Vagina (tissue), 2 donors: ENCODE measurements at regions not wholly inside any gene's neighbourhood (a gene's known extent, or its start where the extent isn't known, plus 50 kb on each side); places are given as distances from the start of the nearest gene placed in this dataset. TPM values are rescaled to one million over a fixed set of nuclear protein-coding genes. Genes with fewer than 3 reads are reported as not detected.

Experiments
- DNase-seq, 2 donors: peaks; one replicate each; pipeline ENCODE4 v3.0.0-alpha.2; 2017; ENCODE audit errors: extremely low spot score in 2 of 2
- H3K27ac ChIP-seq: fragments of 200-600 bp; sonication (generic); one replicate; pipeline ENCODE4 v1.5.1; 2019
- H3K27me3 ChIP-seq: fragments of 200-600 bp; sonication (generic); one replicate; pipeline ENCODE4 v1.5.1; 2019
- H3K36me3 ChIP-seq, 2 donors: fragments of 200-600 bp; sonication (generic); one replicate each; pipeline ENCODE4 v1.5.1; 2017 to 2019
- H3K4me1 ChIP-seq: fragments of 200-600 bp; sonication (generic); one replicate; pipeline ENCODE4 v1.5.1; 2019
- H3K4me3 ChIP-seq, 2 donors: fragments of 200-600 bp; sonication (generic); 1 replicate in 1 of 2; 2 replicates in 1 of 2; pipeline ENCODE4 v1.5.1; 2016 to 2019
- H3K9me3 ChIP-seq: fragments of 200-600 bp; sonication (generic); one replicate; pipeline ENCODE4 v1.5.1; 2019
- CTCF ChIP-seq, 3 experiments: fragments of 450-650 bp in 2 of 3; fragments of 200-600 bp in 1 of 3; sonication (generic) in 1 of 3; IDR thresholded peaks; one replicate each; pipeline ENCODE4 v1.5.1; 2017 to 2019; ENCODE audit warnings: antibody characterized with exemption in 3 of 3, mild to moderate bottlenecking in 2 of 3, moderate library complexity in 2 of 3
- POLR2A ChIP-seq, 2 donors: fragments of 450-650 bp; IDR thresholded peaks; one replicate each; pipeline ENCODE4 v1.6.1; 2017; ENCODE audit warnings: antibody characterized with exemption in 2 of 2, mild to moderate bottlenecking in 2 of 2, moderate library complexity in 2 of 2
- POLR2AphosphoS5 ChIP-seq, 2 donors: sonication (generic); formaldehyde crosslinking; IDR thresholded peaks; one replicate each; pipeline ENCODE4 v1.9.0; 2017; ENCODE audit warnings: antibody characterized with exemption in 2 of 2, mild to moderate bottlenecking in 2 of 2, low read depth in 1 of 2; ENCODE audit not compliant: insufficient read depth in 1 of 2
- intact Hi-C: fragments of 100-400 bp; cut with DNase I; formaldehyde crosslinking; loops from one replicate; pipeline ENCODE4 v1.15.1; 2023
- microRNA counts, 2 donors: library from miRNA; unstranded; fragments of <30 nt; microRNA quantifications; one replicate each; lab custom pipeline; 2016 to 2017
- microRNA-seq: library from miRNA; unstranded; fragments of <30 nt; microRNA quantifications from one replicate; pipeline ENCODE4, GENCODE V29; 2017; ENCODE audit warnings: borderline number of aligned reads, borderline replicate concordance
- small RNA-seq: library from RNA; depleted of rRNA; stranded (forward); fragments of <200 nt; gene quantifications from one replicate; pipeline ENCODE3, GENCODE V24; 2016

- TF ChIP-seq CTCF (IDR thresholded peaks at IDR 0.05), result no peak
- TF ChIP-seq POLR2AphosphoS5 (IDR thresholded peaks at IDR 0.05; ENCODE audit: insufficient read depth in 1 of 2, low read depth in 1 of 2), result no peak
- no peak for TF ChIP-seq POLR2A (IDR thresholded peaks at IDR 0.05)
- Histone ChIP-seq H3K36me3 (no peaks in the 10 kb centered on the region), H3K9me3 (no peaks in the 10 kb centered on the region), H3K27ac (no peak overlapping the region), H3K27me3 (no peaks in the 10 kb centered on the region), H3K4me1 (no peaks in the 10 kb centered on the region), H3K4me3 (no peak overlapping the region)
- DNase-seq, result no peak
- intact Hi-C loops, result no loop called here
These were observed 58.4 kb upstream of the RUNX1 start for GRCh38 chr21:35107520-35107919.

GRCh38 chr21:35106246-35106835 lies 57.2 kb upstream of the RUNX1 start:
- H3K9me3 ChIP-seq, result no peaks in the 10 kb centered on the region
- no peaks in the 10 kb centered on the region for H3K27me3 ChIP-seq
- H3K4me3 ChIP-seq, result no peak overlapping the region
- no peaks in the 10 kb centered on the region for H3K4me1 ChIP-seq
- no peaks in the 10 kb centered on the region for H3K36me3 ChIP-seq
- H3K27ac ChIP-seq, result no peak overlapping the region
- intact Hi-C loops, result no loop called here
- no peak for DNase-seq
- TF ChIP-seq POLR2A (IDR thresholded peaks at IDR 0.05), result no peak
- no peak for TF ChIP-seq CTCF (IDR thresholded peaks at IDR 0.05)
- no peak for TF ChIP-seq POLR2AphosphoS5 (IDR thresholded peaks at IDR 0.05; ENCODE audit: insufficient read depth in 1 of 2, low read depth in 1 of 2)

GRCh38 chr21:35102488-35103371 lies 53.6 kb upstream of the RUNX1 start:
- DNase-seq, result no peak
- H3K36me3 ChIP-seq, result no peaks in the 10 kb centered on the region
- no peak overlapping the region for H3K27ac ChIP-seq
- TF ChIP-seq CTCF (IDR thresholded peaks at IDR 0.05), result no peak
- TF ChIP-seq POLR2AphosphoS5 (IDR thresholded peaks at IDR 0.05; ENCODE audit: insufficient read depth in 1 of 2, low read depth in 1 of 2), result no peak
- no peak for TF ChIP-seq POLR2A (IDR thresholded peaks at IDR 0.05)
- no peaks in the 10 kb centered on the region for H3K4me1 ChIP-seq
- intact Hi-C loops, result no loop called here
- H3K27me3 ChIP-seq, result no peaks in the 10 kb centered on the region
- H3K9me3 ChIP-seq, result no peaks in the 10 kb centered on the region
- no peak overlapping the region for H3K4me3 ChIP-seq

- H3K27ac ChIP-seq, result no peak overlapping the region
- intact Hi-C loops, result no loop called here
- H3K27me3 ChIP-seq, result no peaks in the 10 kb centered on the region
- H3K9me3 ChIP-seq, result no peaks in the 10 kb centered on the region
- DNase-seq, result no peak
- TF ChIP-seq POLR2AphosphoS5 (IDR thresholded peaks at IDR 0.05; ENCODE audit: insufficient read depth in 1 of 2, low read depth in 1 of 2) (no peak), CTCF (IDR thresholded peaks at IDR 0.05) (no peak), POLR2A (IDR thresholded peaks at IDR 0.05) (no peak)
- peaks cover 7% of the 10 kb centered on the region for H3K4me1 ChIP-seq
- H3K4me3 ChIP-seq, result no peak overlapping the region
- no peaks in the 10 kb centered on the region for H3K36me3 ChIP-seq
These were observed 51.3 kb upstream of the RUNX1 start for GRCh38 chr21:35100349-35100811.

- intact Hi-C loops, result no loop called here
- no peaks in the 10 kb centered on the region for H3K27me3 ChIP-seq
- no peak for DNase-seq
- H3K9me3 ChIP-seq, result no peaks in the 10 kb centered on the region
- no peak overlapping the region for H3K4me3 ChIP-seq
- H3K36me3 ChIP-seq, result no peaks in the 10 kb centered on the region
- H3K27ac ChIP-seq, result no peak overlapping the region
- peaks cover 8% of the 10 kb centered on the region for H3K4me1 ChIP-seq
- TF ChIP-seq POLR2A (IDR thresholded peaks at IDR 0.05), result no peak
These were observed 50.2 kb upstream of the RUNX1 start for GRCh38 chr21:35099310-35099709.

MicroRNAs in the stretch of these regions (microRNA counts, 767-probe panel; counts per million panel counts)
- 238 to 261 counts per million in 2 donors for microRNA hsa-miR-802 (lab: Ali Mortazavi, UCI)

Small RNA genes lying in the stretch of these regions (microRNA-seq; reads per million reads assigned to microRNA genes)
- gene MIR802, result not detected

Small RNA genes lying in the stretch of these regions (small RNA-seq; reads per million reads assigned to genes)
- not detected for gene EZH2P1
- not detected for gene MIR802
